ENCODE measurements at regions not wholly inside any gene's neighbourhood (a gene's known extent, or its start where the extent isn't known, plus 50 kb on each side); places are given as distances from the start of the nearest gene placed in this dataset.

DNA sequence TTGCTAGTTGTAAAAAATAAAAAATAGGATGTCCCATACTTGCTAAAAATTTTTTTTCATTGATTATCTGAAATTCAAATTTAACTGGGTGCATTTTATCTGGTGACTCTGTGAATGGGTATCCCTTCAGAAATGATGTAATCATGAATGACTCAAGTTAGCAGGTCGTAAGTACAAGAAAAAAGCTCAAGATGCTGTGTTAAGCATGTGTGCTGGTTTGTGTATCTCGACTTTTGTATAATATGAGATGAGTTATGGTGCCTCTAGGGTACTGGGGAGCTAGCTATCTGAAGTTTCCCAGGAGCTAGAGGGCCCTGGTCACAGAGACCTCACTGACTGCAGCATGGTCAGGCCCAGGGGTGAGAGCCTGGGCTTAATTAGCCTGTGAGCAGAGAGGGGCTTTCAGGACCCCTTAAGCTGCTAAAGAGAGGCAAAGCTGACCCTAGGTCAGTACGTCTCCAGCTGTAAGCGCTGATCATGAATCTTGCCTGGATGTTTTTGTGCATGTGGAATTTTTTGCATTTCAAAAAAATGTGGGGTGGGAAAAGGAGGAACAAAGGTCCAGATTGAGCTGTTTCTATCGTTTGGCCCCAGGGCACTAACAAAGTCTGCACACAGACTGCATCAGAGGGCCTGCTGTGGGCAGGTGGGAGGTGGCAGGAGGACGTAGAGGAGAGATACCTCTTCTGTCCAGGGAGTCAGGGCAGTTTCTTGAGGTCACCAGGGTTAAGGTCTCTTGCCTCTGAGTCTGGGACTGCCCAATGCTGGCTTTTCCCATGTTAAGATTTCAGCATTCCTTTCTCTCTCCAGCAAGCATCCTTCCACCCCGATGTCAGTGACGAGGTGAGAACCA lies 233.2 kb upstream of the TPM1 start:
- no peaks in the 10 kb centered on the region for H3K9me3 ChIP-seq
- TF ChIP-seq, protein P1, sequence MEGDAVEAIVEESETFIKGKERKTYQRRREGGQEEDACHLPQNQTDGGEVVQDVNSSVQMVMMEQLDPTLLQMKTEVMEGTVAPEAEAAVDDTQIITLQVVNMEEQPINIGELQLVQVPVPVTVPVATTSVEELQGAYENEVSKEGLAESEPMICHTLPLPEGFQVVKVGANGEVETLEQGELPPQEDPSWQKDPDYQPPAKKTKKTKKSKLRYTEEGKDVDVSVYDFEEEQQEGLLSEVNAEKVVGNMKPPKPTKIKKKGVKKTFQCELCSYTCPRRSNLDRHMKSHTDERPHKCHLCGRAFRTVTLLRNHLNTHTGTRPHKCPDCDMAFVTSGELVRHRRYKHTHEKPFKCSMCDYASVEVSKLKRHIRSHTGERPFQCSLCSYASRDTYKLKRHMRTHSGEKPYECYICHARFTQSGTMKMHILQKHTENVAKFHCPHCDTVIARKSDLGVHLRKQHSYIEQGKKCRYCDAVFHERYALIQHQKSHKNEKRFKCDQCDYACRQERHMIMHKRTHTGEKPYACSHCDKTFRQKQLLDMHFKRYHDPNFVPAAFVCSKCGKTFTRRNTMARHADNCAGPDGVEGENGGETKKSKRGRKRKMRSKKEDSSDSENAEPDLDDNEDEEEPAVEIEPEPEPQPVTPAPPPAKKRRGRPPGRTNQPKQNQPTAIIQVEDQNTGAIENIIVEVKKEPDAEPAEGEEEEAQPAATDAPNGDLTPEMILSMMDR (IDR thresholded peaks at IDR 0.05) = no peak

DNA sequence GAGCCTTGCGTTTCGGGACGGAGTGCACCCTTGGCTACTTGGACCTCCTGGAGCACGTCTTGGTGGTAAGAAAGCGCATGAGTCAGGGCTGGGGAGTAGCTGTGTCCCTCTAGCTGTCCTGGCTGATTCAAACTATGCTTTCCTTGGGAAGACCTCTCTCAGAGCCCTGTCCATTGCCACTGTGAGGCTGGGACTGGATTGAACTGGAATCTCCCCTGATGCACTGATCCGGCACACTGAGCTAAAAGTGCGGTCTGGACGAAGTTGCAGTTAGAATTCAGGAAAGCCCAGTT lies 232.6 kb upstream of the TPM1 start:
- H3K4me3 ChIP-seq = no peak overlapping the region
- no peaks in the 10 kb centered on the region for H3K27me3 ChIP-seq
- H3K9me3 ChIP-seq = no peaks in the 10 kb centered on the region
- peaks cover 0 to 10% of the 10 kb centered on the region in 2 donors for H3K4me1 ChIP-seq
- no peak overlapping the region for H3K27ac ChIP-seq
- TF ChIP-seq, protein P1 (IDR thresholded peaks at IDR 0.05) = no peak
- peaks cover 16% of the 10 kb centered on the region for H3K36me3 ChIP-seq
- DNase-seq (ENCODE audit: low spot score) = no peak

More for the DNA sequence above, 233.2 kb upstream of the TPM1 start:
- no peak for DNase-seq (ENCODE audit: low spot score)
- no peak overlapping the region for H3K27ac ChIP-seq
- peaks cover 22% of the 10 kb centered on the region for H3K36me3 ChIP-seq
- H3K4me3 ChIP-seq = no peak overlapping the region
- peaks cover 0 to 4% of the 10 kb centered on the region in 2 donors for H3K4me1 ChIP-seq
- no peaks in the 10 kb centered on the region for H3K27me3 ChIP-seq

DNA sequence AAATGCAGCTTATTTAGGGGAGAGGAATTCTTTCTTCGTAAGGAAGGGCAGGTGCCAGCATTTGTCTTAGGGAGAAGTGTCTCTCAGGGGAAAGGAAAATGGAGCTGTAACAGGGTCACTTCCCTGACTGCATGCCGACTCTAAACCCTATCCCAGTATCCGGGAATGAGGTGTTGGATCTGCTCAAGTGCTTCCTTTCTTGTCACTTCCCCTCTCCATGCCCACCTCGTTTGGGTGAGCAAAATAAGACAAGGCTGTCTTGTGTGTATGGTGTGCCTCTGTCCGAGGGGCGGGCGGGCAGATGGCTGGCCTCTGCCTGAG lies 230.1 kb upstream of the TPM1 start:
- no peaks in the 10 kb centered on the region for H3K9me3 ChIP-seq
- H3K27ac ChIP-seq = no peak overlapping the region
- TF ChIP-seq, protein P1 (IDR thresholded peaks at IDR 0.05) = no peak
- H3K4me1 ChIP-seq = peaks cover 0 to 27% of the 10 kb centered on the region in 2 donors
- DNase-seq (ENCODE audit: low spot score) = no peak
- no peaks in the 10 kb centered on the region for H3K27me3 ChIP-seq
- H3K36me3 ChIP-seq = no peaks in the 10 kb centered on the region
- no peak overlapping the region for H3K4me3 ChIP-seq

DNA sequence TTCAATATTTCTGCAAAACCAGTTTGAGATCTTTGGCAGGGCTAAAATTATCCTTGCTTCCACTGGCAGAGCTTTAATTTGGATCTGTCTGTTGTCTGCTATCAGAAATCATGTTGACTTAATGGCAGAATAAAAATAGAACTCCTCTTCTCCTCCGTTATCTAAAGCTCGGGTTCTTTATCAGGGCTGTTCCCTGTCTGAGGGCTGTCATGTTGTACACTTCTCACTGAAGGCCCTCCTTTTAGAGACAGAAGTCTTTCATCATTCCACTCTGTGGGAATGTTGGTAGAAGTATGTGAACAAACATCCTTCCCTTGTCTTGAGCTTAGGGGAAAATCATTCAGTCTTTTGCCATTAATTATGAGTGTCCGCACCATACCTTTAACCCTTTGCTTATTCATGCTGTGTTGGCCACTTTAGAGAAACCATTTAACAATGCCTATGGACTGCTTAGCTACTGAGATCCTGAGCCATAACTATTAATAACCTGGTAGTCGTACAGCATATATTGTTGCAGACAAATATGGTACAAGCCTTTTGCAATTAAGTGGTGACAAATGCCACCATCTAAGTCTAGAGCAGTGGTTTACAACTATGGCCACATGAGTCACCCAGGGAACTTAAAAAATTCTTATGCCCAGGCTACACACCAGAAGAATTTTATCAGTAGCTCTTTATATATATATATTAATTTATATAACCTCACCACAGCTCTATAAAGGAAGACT lies 226.0 kb upstream of the TPM1 start:
- peak overlapping the region; percentile 67 to 86 for H3K27ac ChIP-seq
- no peak for DNase-seq (ENCODE audit: low spot score)
- H3K4me1 ChIP-seq = peaks cover 0 to 32% of the 10 kb centered on the region in 2 donors
- H3K27me3 ChIP-seq = no peaks in the 10 kb centered on the region
- H3K36me3 ChIP-seq = peaks cover 9% of the 10 kb centered on the region
- H3K4me3 ChIP-seq = no peak overlapping the region
- no peaks in the 10 kb centered on the region for H3K9me3 ChIP-seq
- TF ChIP-seq, protein P1 (IDR thresholded peaks at IDR 0.05) = no peak

DNA sequence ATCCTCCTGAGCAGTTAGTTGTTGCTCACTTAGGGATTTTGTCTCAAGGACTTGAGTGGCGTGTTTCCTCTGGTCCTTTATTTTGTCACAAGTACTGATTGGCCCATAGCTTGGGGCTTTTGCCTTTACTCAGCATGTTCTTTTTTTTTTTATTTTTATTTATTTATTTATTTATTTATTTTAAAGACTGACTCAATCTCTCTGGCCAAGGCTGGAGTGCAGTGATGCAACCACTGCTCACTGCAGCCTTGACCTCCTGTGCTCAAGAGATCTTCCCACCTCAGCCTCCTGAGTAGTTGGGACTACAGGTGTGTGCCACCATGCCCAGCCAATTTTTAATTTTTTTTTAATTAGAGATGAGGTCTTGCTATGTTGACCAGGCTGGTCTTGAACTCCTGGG lies 223.9 kb upstream of the TPM1 start:
- H3K36me3 ChIP-seq = peaks cover 14% of the 10 kb centered on the region
- peaks cover 0 to 32% of the 10 kb centered on the region in 2 donors for H3K4me1 ChIP-seq
- H3K4me3 ChIP-seq = no peak overlapping the region
- H3K9me3 ChIP-seq = no peaks in the 10 kb centered on the region
- DNase-seq (ENCODE audit: low spot score) = no peak
- H3K27me3 ChIP-seq = no peaks in the 10 kb centered on the region
- TF ChIP-seq, protein P1 (IDR thresholded peaks at IDR 0.05) = no peak
- H3K27ac ChIP-seq = peak overlapping the region in 1 of 2 donors; percentile 86

Measured in right atrium auricular region (tissue), 2 donors.